Epithelial cell of prostate (primary cell): ENCODE measurements at regions not wholly inside any gene's neighbourhood (a gene's known extent, or its start where the extent isn't known, plus 50 kb on each side); places are given as distances from the start of the nearest gene placed in this dataset.

ENCODE experiments used
- DNase-seq: peaks from one replicate; pipeline ENCODE4 v3.0.0-alpha.2; 2011; ENCODE audit warnings: low read depth, low spot score
- H3K27ac ChIP-seq: fragments of 450-650 bp; 2 replicates; pipeline ENCODE4 v1.5.1; 2017; ENCODE audit warnings: mild to moderate bottlenecking

GRCh38 chr18:67080601-67081000, 435.9 kb downstream of the DSEL start:
- DNase-seq: no peak
- H3K27ac ChIP-seq: no peak overlapping the region

- H3K27ac ChIP-seq: no peak overlapping the region
- DNase-seq: no peak
Measured at GRCh38 chr18:67074309-67074708, 442.2 kb downstream of the DSEL start.

- no peak for DNase-seq
Measured at GRCh38 chr18:67072791-67073190, 443.7 kb downstream of the DSEL start.

GRCh38 chr18:67068608-67069007, 447.9 kb downstream of the DSEL start:
- H3K27ac ChIP-seq: no peak overlapping the region
- no peak for DNase-seq

More at GRCh38 chr18:67072791-67073190, 443.7 kb downstream of the DSEL start:
- no peak overlapping the region for H3K27ac ChIP-seq

- no peak for DNase-seq
- no peak overlapping the region for H3K27ac ChIP-seq
Measured at GRCh38 chr18:67047334-67047733, 443.4 kb upstream of the CDH19 start.

- no peak overlapping the region for H3K27ac ChIP-seq
- DNase-seq: no peak
Measured at GRCh38 chr18:67043276-67043675, 439.4 kb upstream of the CDH19 start.

GRCh38 chr18:67041334-67041733, 437.4 kb upstream of the CDH19 start:
- no peak for DNase-seq
- H3K27ac ChIP-seq: no peak overlapping the region

- DNase-seq: no peak
- no peak overlapping the region for H3K27ac ChIP-seq
Measured at GRCh38 chr18:67035026-67035425, 431.1 kb upstream of the CDH19 start.

GRCh38 chr18:67023059-67023458, 419.2 kb upstream of the CDH19 start:
- DNase-seq: no peak
- no peak overlapping the region for H3K27ac ChIP-seq

GRCh38 chr18:67010919-67011318, 407.0 kb upstream of the CDH19 start:
- peak; percentile 24 for DNase-seq
- no peak overlapping the region for H3K27ac ChIP-seq

GRCh38 chr18:67007999-67008398, 404.1 kb upstream of the CDH19 start:
- no peak overlapping the region for H3K27ac ChIP-seq
- DNase-seq: no peak

GRCh38 chr18:67007085-67007484, 403.2 kb upstream of the CDH19 start:
- H3K27ac ChIP-seq: no peak overlapping the region
- no peak for DNase-seq

- H3K27ac ChIP-seq: no peak overlapping the region
- no peak for DNase-seq
Measured at GRCh38 chr18:67001052-67001451, 397.2 kb upstream of the CDH19 start.

GRCh38 chr18:66999003-66999402, 395.1 kb upstream of the CDH19 start:
- no peak overlapping the region for H3K27ac ChIP-seq
- DNase-seq: no peak

GRCh38 chr18:66995270-66995669, 391.4 kb upstream of the CDH19 start:
- DNase-seq: no peak

GRCh38 chr18:66994790-66995189, 390.9 kb upstream of the CDH19 start:
- no peak for DNase-seq

More at GRCh38 chr18:66995270-66995669, 391.4 kb upstream of the CDH19 start:
- H3K27ac ChIP-seq: no peak overlapping the region

GRCh38 chr18:66993492-66993891, 389.6 kb upstream of the CDH19 start:
- H3K27ac ChIP-seq: no peak overlapping the region
- DNase-seq: peak; percentile 6

More at GRCh38 chr18:66994790-66995189, 390.9 kb upstream of the CDH19 start:
- H3K27ac ChIP-seq: no peak overlapping the region

GRCh38 chr18:66990909-66991308, 387.0 kb upstream of the CDH19 start:
- no peak overlapping the region for H3K27ac ChIP-seq
- DNase-seq: no peak

- DNase-seq: no peak
- no peak overlapping the region for H3K27ac ChIP-seq
Measured at GRCh38 chr18:66979009-66979408, 375.1 kb upstream of the CDH19 start.

- no peak overlapping the region for H3K27ac ChIP-seq
- no peak for DNase-seq
Measured at GRCh38 chr18:66972681-66973080, 368.8 kb upstream of the CDH19 start.

- no peak for DNase-seq
- no peak overlapping the region for H3K27ac ChIP-seq
Measured at GRCh38 chr18:66971960-66972359, 368.1 kb upstream of the CDH19 start.

GRCh38 chr18:66966171-66966570, 362.3 kb upstream of the CDH19 start:
- no peak for DNase-seq
- H3K27ac ChIP-seq: no peak overlapping the region

GRCh38 chr18:66958309-66958708, 354.4 kb upstream of the CDH19 start:
- no peak for DNase-seq
- no peak overlapping the region for H3K27ac ChIP-seq
